ENCODE measurements at regions not wholly inside any gene's neighbourhood (a gene's known extent, or its start where the extent isn't known, plus 50 kb on each side); places are given as distances from the start of the nearest gene placed in this dataset.

DNA sequence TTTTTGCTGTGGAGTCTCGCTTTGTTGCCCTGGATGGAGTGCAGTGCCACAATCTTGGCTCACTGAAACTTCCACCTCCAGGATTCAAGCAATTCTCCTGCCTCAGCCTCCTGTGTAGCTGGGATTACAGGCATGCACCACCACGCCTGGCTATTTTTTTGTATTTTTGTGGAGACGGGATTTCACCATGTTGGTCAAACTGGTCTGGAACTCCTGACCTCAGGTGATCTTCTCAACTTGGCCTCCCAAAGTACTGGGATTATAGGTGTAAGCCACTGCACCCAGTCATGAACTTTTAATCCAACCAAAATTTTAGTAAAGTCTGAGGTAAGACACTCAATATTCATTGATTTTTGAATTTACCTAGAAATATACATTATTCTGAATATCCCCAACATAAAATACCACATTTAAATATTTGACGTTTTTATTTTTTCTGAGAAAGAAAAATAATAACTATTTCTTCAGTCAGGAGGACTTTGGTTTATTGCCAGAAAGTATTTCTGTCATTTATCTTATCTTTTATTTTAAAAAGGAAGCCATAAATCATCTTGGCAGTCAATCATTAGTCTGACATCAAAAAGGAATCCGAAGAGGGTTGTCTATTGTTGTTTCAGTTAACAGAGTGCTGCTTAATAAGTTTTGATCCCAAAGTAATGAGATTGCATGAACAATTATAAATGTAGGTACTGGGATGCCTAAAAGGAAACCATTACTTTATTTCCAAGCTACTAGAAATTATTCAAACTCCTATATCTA, 102.2 kb upstream of the GRIA4 start:
- TF ChIP-seq, protein P1, sequence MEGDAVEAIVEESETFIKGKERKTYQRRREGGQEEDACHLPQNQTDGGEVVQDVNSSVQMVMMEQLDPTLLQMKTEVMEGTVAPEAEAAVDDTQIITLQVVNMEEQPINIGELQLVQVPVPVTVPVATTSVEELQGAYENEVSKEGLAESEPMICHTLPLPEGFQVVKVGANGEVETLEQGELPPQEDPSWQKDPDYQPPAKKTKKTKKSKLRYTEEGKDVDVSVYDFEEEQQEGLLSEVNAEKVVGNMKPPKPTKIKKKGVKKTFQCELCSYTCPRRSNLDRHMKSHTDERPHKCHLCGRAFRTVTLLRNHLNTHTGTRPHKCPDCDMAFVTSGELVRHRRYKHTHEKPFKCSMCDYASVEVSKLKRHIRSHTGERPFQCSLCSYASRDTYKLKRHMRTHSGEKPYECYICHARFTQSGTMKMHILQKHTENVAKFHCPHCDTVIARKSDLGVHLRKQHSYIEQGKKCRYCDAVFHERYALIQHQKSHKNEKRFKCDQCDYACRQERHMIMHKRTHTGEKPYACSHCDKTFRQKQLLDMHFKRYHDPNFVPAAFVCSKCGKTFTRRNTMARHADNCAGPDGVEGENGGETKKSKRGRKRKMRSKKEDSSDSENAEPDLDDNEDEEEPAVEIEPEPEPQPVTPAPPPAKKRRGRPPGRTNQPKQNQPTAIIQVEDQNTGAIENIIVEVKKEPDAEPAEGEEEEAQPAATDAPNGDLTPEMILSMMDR (IDR thresholded peaks at IDR 0.05) = no peak
- no peak for TF ChIP-seq POLR2A (IDR thresholded peaks at IDR 0.05)
